Stimulated activated CD8-positive, alpha-beta memory T cell treated with anti-CD3 and anti-CD28 coated beads, Interleukin-7, amount 100 ng/mL, for 1 hour (primary cell): ENCODE measurements at regions not wholly inside any gene's neighbourhood (a gene's known extent, or its start where the extent isn't known, plus 50 kb on each side); places are given as distances from the start of the nearest gene placed in this dataset.

Source experiments
- DNase-seq, 2 donors: peaks; one replicate each; pipeline ENCODE4 v3.0.0-alpha.2; 2020; ENCODE audit warnings: low read depth in 2 of 2

GRCh38 chr9:135252980-135253304 lies 165.5 kb downstream of the OLFM1 start:
- no peak for DNase-seq

GRCh38 chr9:135253305-135254004 lies 166.0 kb downstream of the OLFM1 start:
- no peak for DNase-seq

- DNase-seq = no peak
Observed at GRCh38 chr9:135254176-135255032, 166.9 kb downstream of the OLFM1 start.

GRCh38 chr9:135255033-135255840 lies 167.8 kb downstream of the OLFM1 start:
- no peak for DNase-seq

GRCh38 chr9:135255841-135256580 lies 168.5 kb downstream of the OLFM1 start:
- no peak for DNase-seq

GRCh38 chr9:135256581-135257354 lies 169.3 kb downstream of the OLFM1 start:
- no peak for DNase-seq

GRCh38 chr9:135258461-135258860 lies 171.0 kb downstream of the OLFM1 start:
- no peak for DNase-seq

- no peak for DNase-seq
Observed at GRCh38 chr9:135259273-135259672, 171.8 kb downstream of the OLFM1 start.

- no peak for DNase-seq
Observed at GRCh38 chr9:135260221-135261180, 173.0 kb downstream of the OLFM1 start.

- DNase-seq = no peak
Observed at GRCh38 chr9:135262248-135262647, 174.8 kb downstream of the OLFM1 start.

- DNase-seq = no peak
Observed at GRCh38 chr9:135263511-135263910, 176.0 kb downstream of the OLFM1 start.

- DNase-seq = no peak
Observed at GRCh38 chr9:135265931-135266330, 178.5 kb downstream of the OLFM1 start.

- no peak for DNase-seq
Observed at GRCh38 chr9:135267191-135267809, 179.8 kb downstream of the OLFM1 start.

- no peak for DNase-seq
Observed at GRCh38 chr9:135268031-135268430, 180.6 kb downstream of the OLFM1 start.

GRCh38 chr9:135268981-135269380 lies 181.5 kb downstream of the OLFM1 start:
- no peak for DNase-seq

GRCh38 chr9:135269912-135270830 lies 182.7 kb downstream of the OLFM1 start:
- no peak for DNase-seq

- no peak for DNase-seq
Observed at GRCh38 chr9:135271425-135271824, 184.0 kb downstream of the OLFM1 start.

- no peak for DNase-seq
Observed at GRCh38 chr9:135272608-135273007, 185.1 kb downstream of the OLFM1 start.
